Hematopoietic multipotent progenitor cell (in vitro differentiated cells): ENCODE measurements at regions not wholly inside any gene's neighbourhood (a gene's known extent, or its start where the extent isn't known, plus 50 kb on each side); places are given as distances from the start of the nearest gene placed in this dataset.
"Not testable (repeated sequence)": the region's sequence is repeated elsewhere in the genome, so short reads cannot be mapped to it uniquely, and the experiment has no call there.

Experiments used
- DNase-seq, 3 donors: peaks; one replicate each; pipeline ENCODE4 v3.0.0-alpha.2; 2011 to 2015; ENCODE audit warnings: low read depth in 2 of 3, low spot score in 2 of 3

DNA sequence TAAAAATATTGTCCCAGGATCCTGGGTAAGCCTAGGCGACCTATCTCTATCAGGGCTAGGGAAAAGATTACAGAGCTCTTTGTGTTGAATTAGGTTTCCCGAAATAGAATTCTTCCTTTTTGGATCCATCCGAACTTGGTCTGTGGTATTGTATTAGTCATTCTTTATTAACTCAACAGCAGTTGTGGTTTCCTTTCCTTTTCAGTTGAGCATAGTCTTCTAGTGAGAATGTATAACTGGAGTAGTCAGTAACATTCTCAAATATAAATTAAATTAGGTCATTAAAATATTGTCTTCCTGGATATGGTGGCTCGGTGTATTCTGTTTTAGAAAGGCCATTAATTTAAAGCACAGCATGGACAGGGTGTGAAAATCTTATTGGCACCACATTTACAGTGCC is 520.4 kb downstream of the NLGN4X start:
- DNase-seq = peak in 1 of 3 donors; percentile 9

GRCh38 chrX:5702890-5703289 is 525.8 kb downstream of the NLGN4X start:
- no peak for DNase-seq

- no peak for DNase-seq
These were observed 532.7 kb downstream of the NLGN4X start for GRCh38 chrX:5695971-5696370.

DNA sequence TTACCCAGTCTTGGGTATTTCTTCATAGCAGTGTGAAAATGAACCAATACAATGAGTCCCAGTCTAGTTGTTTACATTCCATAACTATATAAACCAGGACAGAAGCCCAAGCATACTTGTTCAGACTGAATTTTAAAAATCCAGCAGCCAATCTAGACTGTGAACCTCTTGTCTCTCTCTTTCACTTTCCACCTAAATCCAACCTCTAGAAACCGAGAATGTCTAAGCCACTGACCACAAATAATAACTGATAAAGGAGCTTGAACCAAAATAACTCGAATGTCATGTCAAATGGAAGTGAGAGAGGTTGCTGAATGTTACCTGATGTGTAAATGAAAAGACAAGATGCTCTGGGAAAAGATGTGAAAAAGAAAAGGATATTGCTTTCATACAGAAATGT is 544.7 kb downstream of the NLGN4X start:
- no peak for DNase-seq

- peak in 2 of 3 donors; percentile 9 to 56 for DNase-seq
These were observed 547.5 kb downstream of the NLGN4X start for GRCh38 chrX:5681159-5681558.

DNA sequence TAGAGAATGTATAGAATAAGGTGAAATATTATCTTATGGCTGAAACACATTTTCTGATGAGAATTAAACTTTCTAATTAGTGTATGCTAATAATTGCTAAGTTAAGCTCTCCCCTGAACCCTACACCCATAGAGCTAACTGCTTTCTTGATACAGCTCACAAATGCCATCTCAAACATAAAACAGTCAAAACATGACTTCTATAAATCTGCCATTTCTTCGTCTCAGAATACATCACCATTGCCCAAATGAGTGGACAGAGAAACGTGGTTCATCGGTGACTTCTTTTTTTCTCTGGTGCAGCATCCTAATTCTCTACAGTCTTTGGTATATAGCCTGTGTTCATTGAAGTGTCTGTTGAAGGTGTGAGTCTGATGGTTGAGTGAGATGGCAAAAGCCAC is 554.6 kb downstream of the NLGN4X start:
- DNase-seq = no peak

DNA sequence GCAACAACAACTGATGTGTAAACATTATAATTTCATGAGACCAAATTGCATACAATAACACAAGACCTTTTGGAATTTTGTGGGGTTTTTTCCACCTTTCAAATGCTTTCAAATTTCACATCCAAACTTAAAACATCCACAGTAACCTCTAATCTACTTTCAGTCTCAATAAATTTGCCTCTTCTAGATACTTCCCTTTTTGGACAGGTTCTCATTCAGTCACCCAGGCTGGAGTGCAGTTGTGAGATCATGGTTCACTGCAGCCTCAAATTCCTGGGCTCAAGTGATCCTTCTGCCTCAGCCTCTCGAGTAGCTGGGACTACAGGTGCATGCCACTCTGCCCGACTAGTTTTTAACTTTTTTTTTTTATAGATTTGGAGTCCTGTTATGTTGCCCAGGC is 556.6 kb downstream of the NLGN4X start:
- DNase-seq = no peak

DNA sequence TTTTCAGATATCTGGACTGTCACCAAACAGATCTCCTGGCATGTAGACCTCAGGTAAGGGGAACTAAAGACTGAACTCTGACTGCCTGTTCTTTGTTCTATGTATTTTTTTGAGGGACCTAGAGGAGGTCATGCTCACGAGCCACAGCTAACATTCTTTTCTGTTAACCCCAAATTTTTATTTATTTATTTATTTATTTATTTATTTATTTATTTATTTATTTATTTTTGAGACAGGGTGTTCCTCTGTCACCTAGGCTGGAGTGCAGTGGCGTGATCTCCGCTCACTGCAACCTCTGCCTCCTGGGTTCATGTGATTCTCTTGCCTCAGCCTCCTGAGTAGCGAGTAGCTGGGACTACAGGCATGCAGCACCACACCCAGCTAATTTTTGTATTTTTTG is 562.0 kb downstream of the NLGN4X start:
- not testable (repeated sequence) for DNase-seq

GRCh38 chrX:5656544-5656943 is 572.1 kb downstream of the NLGN4X start:
- DNase-seq = no peak

DNA sequence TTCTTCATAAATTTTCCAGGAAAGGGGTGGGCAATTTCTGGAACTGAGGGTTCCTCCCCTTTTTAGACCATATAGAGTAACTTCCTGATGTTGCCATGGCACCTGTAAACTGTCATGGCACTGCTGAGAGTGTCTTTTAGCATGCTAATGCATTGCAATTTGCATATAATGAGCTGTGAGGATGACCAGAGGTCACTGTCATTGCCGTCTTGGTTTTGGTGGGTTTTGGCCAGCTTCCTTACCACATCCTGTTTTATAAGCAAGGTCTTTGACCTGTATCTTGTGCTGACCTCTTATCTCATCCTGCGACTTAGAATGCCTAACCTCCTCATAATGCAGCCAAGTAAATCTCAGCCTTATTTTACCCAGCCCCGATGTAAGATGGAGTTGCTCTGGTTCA is 577.8 kb downstream of the NLGN4X start:
- no peak for DNase-seq

- no peak for DNase-seq
These were observed 579.6 kb downstream of the NLGN4X start for GRCh38 chrX:5648941-5649568.

DNA sequence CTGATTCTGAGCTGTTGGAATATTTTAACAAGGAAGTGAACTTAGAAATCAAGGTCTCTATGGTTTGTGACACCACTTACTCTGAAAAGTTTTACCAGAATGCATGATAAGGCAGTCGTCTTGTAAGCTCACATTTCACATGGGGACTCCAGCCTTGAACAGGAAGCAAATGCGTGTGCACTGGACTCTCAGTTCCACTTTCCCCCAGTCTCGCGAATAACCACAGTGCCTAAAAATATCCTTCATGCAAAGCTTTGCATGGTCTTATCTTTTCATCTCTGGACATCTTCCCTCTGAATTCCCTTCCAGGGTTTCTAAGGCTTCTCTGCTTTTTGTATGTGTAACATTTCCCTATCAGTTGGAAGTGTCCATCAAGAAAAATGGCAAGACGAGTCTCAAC is 581.8 kb downstream of the NLGN4X start:
- DNase-seq = no peak

DNA sequence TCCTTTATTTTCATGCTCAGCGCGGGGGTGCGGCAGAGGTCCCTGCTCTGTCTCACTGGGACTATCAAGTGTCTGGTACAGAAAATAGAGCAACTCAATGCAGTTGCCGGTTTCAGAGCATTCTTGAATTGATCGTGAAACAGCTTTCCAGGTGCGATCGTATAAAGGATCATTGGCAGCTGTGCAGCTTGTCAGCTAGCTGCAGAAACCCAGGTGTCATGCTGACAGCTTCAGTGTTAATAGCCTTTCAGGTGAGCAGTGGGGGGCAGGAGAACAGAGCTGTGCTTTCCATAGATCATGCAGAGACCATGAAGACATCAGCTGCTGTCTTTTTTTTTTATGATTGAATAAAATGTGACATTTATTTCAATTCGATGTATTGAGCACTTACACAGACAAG is 583.9 kb downstream of the NLGN4X start:
- no peak for DNase-seq

DNA sequence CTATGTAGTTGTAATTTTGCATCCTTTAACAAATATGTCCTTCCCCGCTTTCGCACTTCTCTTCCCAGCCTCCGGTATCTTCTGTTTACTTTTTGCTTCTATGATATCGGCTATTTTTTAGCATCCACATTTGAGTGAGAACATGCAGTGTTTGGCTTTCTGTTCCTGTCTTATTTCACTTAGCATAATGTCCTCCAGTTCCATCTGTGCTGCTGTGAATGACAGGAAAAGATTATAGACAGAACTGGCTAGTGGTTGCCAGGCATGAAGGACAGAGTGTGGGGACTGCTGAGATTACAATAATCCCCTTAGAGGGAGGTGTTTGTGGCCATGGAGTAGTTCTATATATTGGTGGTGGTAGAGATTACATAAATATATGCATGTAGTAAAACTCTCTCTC is 588.6 kb downstream of the NLGN4X start:
- DNase-seq = no peak

DNA sequence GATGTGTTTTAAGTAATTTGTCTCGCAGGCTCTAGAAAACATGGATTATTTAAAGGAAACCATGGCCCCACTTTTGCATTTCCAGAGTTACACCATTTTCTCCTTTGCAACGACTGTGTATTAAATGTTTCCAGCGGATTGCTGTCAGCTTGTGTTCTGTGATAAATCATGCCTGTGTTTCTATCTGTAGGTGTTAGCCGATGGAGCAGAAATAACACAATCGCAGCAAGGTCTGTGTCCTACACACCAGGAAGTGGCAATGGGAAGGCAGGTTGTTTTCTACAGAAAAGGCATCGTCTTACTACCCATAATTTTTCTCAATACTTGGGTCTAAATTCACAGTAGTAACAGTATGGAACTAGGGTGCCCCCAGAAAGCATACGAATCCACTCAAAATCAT is 590.1 kb downstream of the NLGN4X start:
- DNase-seq = no peak

DNA sequence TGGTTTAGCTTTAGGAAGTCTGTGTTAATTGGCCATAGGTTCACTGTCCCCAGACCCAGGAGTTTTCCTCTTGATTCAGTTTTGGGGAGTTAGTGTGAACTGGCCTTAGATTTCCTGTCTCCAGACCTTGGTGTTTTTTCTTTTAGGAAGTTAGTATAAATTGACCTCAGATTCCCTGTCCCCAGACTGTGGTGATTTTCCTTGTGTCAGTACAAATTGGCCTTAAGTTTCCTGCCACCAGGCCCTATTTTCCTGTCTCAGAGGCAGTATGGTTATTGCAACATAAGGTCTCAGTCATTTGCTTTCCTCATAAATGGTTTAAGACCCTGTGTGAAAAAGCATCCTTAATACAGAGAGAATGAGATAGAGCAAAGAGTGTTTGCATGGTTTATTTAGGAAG is 595.8 kb downstream of the NLGN4X start:
- DNase-seq = no peak

DNA sequence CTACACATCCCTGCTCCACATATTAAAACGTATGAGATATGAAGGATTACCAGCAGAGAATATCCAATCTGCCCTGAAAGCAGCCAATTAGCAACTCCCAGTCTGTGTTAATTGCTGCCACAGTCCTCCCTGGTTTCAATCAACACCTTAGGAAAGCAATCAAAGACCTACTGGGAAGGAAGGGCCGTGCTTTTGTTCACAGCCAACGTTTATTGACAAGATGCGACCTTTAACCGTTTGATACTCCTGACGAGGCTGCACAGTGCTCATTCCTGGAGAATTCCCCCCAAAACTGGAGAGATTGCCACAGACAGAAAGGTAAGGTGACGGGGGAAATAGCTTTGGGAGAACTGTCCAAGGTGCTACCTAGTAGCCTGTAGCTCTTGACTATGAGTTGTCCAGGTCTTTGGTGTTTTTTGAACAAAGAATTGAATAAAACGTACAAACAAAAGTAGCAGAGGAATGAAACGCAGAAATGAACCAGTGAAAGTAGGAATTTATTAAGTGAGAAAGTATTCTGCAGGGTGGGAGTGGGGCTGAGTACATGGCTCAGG is 596.5 kb downstream of the NLGN4X start:
- no peak for DNase-seq

DNA sequence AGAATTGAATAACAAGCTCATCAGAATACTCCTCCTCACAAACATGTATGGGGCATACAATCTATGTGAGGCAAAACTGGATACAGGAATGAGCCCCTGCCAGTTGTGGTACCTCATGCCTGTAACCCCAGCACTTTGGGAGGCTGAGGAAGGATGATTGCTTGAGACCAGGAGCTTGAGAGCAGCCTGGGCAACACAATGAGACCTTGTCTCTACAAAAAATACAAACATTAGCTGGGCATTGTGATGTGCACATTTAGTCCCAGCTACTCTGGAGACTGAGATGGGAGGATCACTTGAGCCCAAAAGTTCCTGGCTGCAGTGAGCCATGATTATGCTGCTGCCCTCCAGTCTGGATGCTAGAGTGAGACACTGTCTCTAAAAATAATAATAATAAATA is 611.0 kb downstream of the NLGN4X start:
- DNase-seq = no peak

DNA sequence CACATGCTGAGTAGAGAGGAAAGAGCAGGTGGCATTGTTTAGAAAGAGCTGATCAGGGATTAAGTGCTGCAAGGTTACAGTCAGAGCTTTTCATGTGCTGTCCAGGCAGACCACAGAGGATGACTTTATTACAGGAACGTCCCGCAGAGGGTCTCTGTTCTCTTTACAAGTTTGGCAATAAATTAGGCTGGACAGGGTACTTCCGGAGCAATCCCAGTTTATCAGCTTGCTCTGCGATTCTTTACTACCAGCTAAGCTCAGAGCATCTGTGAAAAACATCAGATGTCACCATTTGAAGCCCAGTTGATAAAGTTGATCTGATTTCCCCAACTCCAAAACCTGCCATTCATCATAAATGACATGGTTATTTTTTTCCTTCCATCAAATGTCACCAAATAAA is 633.1 kb downstream of the NLGN4X start:
- DNase-seq = no peak

- DNase-seq = no peak
These were observed 641.9 kb downstream of the NLGN4X start for GRCh38 chrX:5586726-5587125.

DNA sequence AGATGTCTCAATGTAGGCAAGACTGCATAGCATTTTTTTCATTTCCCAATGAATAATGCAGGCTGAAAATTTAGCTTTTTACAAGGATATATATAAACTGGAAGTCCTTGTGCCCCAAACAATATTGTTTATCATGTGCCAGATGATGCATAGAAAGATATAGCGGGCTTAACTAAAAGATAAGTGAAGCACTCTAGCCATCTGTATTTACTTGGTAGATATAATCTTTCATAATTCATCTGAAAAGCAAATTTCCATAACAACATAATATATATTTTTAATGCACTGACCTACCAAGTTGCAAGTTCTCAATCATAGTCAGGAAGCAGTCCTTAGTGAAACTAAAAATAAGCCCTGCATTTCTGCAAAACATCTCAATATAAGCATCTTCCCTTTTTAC is 653.3 kb downstream of the NLGN4X start:
- DNase-seq = no peak

DNA sequence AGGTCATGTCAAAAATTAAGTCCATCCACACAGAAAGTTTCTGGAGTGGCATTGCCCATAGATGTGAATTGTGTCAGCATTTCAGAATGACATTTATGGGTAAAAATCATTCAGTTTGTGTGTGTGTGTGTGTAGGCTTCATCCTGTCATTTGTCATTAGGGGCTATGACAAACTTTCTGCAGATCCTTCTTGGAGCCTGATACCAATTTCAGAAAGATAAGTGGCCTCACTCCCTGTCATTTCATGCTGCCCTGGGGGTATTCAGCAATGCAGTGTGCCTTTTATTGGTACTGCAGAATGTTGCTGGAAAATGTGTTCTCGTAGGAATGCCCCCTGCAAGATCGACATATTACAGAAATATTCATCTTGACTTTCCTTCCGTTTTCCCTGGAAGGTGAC is 659.7 kb downstream of the NLGN4X start:
- no peak for DNase-seq

GRCh38 chrX:5559386-5559785 is 669.3 kb downstream of the NLGN4X start:
- DNase-seq = no peak
